HG02763 (cell line): ENCODE measurements at regions not wholly inside any gene's neighbourhood (a gene's known extent, or its start where the extent isn't known, plus 50 kb on each side); places are given as distances from the start of the nearest gene placed in this dataset.

Experiments used
- ATAC-seq: cut with Tn5 transposase; IDR thresholded peaks from one replicate; pipeline ENCODE4 v1.9.1; 2021; ENCODE audit warnings: mild to moderate bottlenecking, moderate library complexity; ENCODE audit not compliant: unreplicated experiment

DNA sequence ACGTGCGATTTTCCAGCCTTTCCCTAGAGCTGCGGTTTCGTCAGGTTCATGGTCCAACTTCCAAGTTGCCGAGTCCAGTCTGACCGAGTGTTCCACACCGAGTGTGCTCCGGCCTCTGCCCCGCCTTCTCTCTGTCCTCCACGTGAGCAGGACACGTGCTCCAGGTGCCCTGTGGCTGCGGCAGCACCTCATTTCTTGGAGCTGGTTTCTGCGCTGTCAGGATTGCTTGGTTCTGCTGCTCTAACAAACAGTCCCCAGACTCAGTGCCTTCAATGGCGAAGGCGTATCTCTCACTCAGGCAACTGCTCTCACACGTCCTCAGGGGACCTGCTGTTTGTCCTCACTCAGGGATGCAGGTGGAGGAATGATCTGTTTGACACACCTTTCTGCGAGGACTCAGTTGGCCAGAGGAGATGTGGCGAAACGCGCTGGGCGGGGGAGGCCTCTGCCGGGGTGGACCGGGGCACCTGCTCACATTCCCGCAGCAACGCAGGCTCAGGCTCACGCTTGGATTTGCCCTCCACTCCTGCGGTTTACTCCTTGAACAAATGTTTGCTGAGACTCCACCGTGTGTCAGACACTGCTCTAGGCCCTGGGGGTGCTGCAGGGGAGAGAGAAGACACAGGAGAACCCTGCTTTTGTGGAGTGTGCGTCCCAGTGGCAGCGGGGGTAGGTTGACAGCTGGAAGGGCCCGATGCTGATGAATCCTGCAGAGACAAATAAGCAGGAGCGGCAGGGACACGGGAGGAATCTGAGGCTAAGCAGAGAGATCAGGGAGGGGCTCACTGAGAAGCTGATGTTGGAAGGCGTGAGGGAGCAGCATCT is 63.4 kb upstream of the FBRSL1 start:
- ATAC-seq = no peak

- no peak for ATAC-seq
These were observed 65.1 kb upstream of the FBRSL1 start for GRCh38 chr12:132424811-132425210.

- no peak for ATAC-seq
These were observed 65.9 kb upstream of the FBRSL1 start for GRCh38 chr12:132423820-132424645.

DNA sequence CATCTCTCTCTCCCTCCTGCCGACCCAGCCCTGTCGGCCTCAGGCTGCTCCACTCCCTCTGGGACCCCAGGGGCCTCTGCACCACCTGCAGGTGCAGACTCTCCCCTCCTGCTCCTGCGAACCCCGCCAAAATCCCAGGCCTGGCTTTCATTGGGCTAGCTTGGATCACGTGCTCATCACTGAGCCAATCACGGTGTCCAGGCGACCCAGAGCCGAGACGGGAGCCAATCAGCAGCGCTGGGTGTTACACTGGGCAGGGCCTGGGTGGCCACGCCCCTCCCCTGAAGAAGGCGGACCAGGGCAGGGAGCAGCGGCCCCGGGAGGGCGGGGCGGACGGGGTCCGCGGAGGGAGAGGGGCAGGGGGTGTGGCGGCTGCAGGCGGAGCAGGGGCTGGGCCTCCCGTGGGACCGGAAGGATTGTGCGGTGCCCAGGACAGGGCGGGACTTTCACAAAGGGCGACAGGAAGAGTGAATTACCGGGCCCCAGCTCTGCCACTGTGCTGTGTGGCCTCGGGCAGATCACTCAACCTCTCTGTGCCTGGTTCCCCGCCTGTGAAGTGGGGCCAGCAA is 66.6 kb upstream of the FBRSL1 start:
- no peak for ATAC-seq

GRCh38 chr12:132422381-132423043 is 67.4 kb upstream of the FBRSL1 start:
- no peak for ATAC-seq

DNA sequence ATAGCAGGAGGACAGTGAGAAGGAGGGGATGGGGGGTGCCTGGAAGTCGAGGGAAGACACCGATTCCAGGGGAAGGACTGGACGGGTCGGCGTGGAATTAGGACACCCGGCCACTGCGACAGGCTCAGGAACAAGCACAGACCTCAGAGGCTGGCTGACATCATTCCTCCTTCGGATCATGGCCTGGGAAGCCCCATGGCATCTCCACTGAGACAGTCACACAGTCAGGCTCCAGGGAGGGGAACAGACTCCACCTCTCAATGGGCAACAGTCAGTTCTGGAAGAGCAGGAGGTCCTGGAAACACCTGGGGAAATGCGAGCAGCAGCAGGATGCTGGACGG is 67.9 kb upstream of the FBRSL1 start:
- no peak for ATAC-seq

DNA sequence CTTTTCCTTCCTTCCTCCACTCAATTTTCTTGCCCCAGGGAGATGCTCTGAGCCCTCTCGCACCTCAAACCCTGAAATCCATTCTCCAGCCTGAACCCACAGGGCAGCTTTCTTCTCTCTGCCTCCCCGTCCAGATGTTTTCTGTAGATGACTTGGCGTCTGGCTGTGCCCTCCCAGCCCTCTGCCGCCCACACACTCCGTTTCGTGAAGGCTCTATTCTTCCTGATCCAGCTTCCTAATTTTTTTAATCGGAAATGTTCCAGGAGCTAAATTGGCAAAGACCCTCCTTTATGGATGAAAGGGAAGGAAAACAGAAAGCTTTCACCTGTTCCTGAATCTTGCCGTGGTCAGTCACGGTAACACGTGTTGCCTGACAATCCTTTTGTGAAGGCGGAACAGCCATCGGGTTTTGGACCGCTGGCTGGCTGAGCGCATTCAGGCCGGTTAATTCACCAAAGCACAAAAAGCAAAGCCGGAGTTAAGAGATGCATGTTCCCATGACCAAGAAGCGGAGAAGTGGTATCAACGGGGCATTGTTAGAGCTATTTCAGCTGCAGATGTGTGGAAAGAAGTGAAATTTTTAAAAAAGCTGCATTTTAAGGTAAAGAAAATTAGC is 70.2 kb upstream of the FBRSL1 start:
- no peak for ATAC-seq

DNA sequence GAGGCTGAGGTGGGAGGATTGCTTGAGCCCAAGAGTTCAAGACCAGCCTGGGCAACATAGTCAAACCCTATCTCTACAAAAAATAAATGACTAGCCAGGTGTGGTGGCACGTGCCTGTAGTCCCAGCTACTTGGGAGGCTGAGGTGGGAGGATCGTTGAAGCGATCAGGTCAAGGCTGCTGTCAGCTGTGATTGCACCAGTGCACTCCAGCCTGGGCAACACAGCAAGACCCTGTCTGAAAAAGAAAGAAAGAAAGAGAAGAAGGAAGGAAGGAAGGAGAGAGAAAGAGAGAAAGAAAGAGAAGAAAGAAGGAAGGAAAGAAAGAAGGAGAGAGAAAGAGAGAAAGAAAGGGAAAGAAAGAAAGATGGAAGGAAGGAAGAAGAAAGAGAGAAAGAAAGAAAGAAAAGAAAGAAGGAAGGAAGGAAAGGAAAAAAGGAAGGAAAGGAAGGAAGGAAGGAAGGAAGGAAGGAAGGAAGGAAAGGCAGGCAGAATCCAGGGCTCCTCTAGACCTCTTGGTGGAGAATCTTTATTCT is 71.5 kb upstream of the FBRSL1 start:
- no peak for ATAC-seq

DNA sequence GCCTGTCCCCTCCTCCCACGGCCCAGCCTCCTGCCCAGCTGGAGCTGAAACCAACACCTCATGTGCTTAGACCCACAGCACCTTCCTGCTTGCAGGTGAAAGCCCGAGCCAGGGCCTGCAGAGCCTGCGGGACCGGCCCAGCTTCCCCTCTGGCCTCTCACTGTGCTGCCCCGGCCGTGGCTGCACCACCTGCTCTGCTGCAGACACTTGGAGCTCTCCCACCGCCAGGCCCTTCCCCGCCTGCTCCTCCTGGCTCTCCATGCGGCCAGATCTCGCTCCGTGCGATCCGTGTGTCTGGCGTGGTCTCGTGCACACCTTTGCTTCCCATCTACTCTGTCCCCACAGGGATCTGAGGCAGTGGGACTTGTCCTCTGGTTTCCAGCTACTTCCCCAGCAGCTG is 72.2 kb upstream of the FBRSL1 start:
- ATAC-seq = no peak

- no peak for ATAC-seq
These were observed 73.1 kb upstream of the FBRSL1 start for GRCh38 chr12:132416827-132417226.

DNA sequence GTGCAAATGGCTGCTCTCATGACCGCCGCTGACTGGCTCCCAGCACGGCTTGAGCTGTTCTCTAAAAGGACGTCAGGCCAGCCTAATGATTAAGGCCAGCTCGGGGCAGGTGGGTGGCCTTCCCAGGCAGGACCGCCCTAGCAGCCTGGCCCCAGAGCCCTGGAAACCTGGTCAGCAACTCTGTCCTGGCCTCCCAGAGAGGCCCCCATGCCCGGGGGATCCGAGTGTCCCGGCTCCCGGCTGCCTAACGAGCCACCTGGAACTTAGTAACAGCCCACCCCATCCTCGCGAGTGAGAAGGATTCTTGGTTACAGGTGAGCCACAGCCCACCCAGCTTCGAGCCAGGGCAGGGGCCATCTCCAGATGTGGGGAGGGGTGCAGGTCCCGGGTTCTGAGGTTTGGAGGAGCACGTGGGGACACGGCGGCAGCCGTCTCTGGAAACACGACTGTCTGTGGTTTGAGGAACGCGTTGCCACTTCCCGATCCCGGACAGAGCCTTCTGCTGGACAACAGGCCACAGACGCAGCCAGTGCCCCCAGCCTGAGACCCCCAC is 73.8 kb upstream of the FBRSL1 start:
- no peak for ATAC-seq

GRCh38 chr12:132415327-132416120 is 74.4 kb upstream of the FBRSL1 start:
- no peak for ATAC-seq

DNA sequence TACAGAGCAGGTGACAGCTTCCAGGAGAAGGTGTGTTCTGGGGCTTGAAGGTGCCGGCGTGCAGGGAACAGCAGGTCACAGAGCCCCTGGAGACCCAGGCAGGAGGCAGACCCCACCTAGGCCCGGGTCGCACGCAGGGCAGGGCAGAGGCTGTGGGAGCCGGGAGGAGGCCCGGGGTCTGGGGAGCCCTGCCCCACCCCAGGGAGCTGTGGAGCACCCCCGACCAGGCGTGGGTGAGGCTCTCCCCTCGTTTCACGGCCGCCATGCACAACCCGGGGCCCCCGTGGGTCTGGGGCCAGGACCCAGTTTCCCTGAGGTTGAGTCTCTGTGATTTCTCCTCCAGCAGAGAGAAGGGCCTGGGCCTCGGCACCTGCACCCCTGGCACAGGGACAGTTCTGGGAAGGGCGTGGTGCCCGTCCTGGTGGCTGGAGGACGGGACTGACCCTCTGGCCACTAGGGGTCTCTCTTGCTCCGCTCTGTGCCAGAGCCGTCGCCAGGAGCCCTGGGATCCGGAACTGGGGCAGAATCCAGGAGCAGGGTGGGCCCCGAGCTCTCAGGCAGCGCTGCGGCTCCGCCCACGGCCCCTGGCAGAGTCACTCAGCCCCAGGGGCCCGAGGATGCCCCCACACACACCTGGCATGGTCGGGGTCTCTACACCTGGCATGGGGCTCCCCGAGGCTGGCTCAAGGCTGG is 75.2 kb upstream of the FBRSL1 start:
- ATAC-seq = peak; percentile 74

DNA sequence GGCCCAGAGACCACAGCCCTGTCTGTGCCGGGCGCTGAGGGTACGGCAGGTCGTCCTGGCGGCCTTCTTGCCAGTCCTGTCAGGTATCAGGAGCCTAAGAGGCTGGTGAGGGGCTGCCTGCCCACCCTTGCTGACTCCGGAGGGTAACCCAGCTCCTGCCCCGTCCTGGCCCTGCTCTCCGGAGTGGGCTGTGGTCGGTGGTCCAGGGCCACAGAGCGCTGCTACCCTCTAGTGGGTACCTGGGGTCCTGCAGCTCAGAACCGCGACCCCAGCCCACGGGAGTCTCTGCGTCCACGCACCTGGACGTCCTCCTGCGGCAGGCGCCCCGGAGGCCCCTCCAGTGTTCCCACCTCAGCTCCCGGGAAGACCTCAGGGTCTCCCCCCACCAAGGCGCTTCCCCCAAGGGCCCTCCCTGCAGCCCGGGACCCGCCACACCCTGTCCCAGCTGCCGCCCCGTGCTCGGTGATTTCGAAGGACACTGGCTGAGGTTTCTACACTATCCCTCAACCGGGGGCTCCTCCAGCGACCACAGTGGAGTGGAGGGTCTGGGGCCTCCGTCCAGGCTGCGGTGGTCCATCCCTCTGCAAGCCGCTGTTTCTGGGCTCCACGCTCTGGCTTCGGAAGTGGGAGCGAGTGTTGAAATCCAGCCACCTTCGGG is 75.9 kb upstream of the FBRSL1 start:
- ATAC-seq = no peak

DNA sequence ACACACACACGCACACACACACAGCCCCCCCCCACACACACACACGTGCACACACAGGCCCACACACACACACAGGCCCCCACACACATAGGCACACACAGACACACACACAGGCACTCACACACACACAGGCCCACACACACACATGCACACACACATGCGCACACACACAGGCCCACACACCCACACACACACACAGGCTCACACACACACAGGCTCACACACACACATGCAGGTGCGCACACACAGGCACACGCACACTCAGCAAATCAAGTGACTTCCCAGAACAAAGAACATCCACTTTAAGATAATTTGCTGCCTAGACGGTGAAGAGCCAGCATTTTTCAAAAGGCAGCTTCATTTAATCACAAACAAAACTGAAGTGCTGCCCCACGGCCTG is 78.5 kb upstream of the FBRSL1 start:
- ATAC-seq = no peak

GRCh38 chr12:132410849-132411248 is 79.1 kb upstream of the FBRSL1 start:
- no peak for ATAC-seq

GRCh38 chr12:132410296-132410625 is 79.7 kb upstream of the FBRSL1 start:
- no peak for ATAC-seq

DNA sequence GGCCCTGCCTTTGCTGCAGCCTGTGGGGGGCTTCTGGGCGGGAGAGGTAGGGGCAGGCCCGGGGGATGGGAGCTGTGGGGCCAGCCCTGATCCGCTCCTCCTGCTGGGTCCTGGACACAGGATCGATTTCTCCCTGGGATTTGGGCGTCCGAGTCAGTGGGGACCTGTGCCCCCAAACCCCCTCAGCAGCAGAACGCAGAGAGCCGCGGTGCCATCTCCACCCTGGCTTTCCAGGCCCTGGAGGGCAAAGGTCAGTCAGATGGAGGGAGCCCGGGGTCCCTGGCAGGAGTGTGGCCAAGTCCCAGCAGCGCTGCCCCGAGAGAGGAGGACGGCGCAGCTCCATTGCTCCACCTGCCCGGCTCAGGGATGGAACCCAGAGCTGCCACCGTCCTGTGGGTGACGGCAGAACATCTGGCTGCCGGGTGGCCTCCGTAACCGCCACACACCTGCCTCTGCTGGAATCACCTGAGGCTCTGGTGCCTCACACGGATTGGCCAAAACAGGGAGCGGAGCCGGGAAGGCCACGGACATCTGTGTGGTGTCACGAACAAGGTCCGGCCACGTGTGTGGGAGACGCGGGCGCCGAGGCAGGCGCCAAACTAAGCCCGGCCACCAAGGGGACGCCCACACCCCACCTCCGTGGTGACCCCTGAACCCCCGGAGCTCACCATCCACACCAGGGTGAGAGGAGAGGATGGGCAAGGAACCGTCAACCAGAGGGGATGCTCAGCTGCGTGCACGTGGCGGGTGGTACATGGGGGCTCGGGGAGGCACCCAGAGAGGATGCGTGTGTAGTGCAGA is 80.3 kb upstream of the FBRSL1 start:
- no peak for ATAC-seq
